ENCODE measurements at regions not wholly inside any gene's neighbourhood (a gene's known extent, or its start where the extent isn't known, plus 50 kb on each side); places are given as distances from the start of the nearest gene placed in this dataset.
"Not testable (repeated sequence)": the region's sequence is repeated elsewhere in the genome, so short reads cannot be mapped to it uniquely, and the experiment has no call there.

DNA sequence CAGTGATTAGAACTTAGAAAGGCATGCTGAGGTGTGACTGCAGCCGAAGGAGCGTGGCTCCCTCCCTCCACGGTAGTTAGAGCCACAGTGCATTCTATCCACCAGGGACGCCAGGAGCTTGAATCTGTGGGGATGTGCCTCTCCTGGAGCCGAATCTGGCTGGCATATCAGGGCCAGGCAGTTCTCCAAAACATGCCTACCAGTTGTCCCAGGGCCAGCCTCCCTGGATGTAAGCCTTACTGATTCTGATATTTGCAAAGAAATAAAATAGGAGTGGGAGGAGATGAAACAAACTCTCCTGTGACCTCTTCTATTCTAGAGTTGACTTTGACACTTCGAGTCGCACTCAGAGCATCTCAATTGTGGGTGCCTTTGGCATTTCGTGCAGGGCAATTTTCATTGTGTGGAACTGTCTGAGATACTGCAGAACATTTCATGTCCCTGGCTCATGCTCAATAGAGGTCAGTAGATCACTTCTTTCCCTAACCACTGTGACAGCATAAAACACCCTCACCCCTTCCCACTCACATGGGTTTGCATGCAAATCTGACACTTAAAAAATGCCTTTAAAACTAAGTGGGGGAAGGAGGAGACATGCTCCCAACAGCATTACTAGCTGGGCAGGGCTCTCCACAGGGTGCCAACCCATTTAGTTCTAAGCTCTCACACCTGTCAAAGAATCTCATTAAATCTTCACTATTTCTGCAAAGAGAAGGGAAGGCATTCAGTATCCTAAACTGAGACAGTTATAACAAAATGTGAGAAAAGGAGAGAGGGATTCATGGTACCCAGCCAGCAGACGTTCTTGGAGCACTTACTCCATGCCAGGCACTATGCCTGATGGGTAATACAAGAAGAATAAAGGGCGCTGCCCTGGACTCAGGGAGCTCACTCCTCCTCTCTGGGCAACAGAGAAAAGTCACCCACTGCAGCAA, 378.9 kb downstream of the PREX1 start:
- no peak for DNase-seq (ENCODE audit: extremely low read depth, low read depth, low spot score)

DNA sequence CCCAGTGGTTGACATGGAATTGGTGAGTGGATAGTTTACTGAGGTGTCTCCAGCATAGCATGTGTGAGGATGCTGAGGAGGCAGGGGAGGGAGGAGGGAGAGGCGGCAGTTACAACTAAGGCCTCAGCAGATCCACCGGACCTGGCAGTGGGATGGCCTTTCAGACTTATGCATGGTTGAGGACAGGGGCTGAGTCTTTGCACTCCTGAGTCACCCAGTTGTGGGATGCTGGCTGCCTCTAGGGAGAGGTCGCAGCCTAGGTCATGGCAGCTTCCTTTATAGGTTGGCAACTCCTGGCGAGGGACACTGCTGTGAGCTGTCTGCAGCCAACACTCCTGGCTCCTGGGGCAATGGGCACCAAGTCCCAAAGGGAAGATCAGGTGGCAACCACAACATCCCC, 380.3 kb downstream of the PREX1 start:
- no peak for DNase-seq (ENCODE audit: extremely low read depth, low read depth, low spot score)

DNA sequence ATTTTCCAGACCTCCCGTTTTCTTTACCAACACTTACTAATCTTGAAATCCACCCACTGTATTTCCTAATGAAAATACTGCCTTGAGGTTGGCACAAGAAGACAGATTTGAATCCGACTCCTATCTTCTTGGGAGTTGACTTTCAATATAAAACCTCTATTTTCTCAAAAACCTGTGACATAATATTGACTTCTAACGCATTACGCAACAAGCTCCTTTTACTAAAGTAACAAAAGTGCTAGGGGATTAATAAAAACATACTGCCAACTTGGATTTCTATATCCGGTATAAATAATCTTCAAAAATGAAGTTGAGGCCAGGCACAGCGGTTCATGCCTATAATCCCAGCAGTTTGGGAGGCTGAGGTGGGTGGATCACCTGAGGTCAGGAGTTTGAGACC, 382.0 kb downstream of the PREX1 start:
- no peak for DNase-seq (ENCODE audit: extremely low read depth, low read depth, low spot score)

DNA sequence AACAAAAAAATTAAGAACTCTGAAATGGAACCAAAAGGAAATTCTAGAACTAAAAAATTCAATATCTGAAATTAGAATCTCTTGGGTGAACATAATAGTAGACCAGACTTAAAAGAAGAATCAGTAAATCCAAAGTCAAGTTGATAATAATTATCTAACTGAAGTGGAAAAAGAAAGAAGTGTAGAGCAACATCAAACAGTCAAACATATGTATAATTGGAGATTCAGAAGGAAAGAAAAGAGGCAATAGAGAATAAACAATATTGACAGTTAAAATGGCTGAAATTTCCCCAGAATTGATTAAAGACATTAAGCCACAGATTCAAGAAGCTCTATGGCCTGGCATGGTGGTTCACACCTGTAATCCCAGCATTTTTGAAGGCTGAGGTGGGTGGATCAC, 383.6 kb downstream of the PREX1 start:
- no peak for DNase-seq (ENCODE audit: extremely low read depth, low read depth, low spot score)

- DNase-seq (ENCODE audit: extremely low read depth, low read depth, low spot score) = no peak
Observed at GRCh38 chr20:48440916-48441315, 386.9 kb downstream of the PREX1 start.

DNA sequence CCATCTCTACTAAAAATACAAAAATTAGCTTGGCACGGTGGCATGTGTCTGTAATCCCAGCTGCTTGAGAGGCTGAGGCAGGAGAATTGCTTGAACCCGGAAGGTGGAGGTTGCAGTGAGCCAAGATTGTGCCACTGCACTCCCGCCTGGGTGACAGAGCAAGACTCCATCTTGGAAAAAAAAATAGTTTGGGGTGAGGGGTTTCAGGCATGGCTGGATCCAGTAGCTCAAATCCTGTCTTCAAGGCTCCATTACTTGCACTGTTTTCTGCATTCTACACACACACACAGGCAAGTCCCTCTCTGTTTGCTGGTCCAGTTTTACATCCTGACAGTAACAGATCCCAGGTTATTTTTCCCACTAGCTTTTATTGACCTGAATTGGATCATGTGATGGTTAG, 387.5 kb downstream of the PREX1 start:
- DNase-seq (ENCODE audit: extremely low read depth, low read depth, low spot score) = not testable (repeated sequence)

- DNase-seq (ENCODE audit: extremely low read depth, low read depth, low spot score) = no peak
Observed at GRCh38 chr20:48437146-48437545, 390.7 kb downstream of the PREX1 start.

DNA sequence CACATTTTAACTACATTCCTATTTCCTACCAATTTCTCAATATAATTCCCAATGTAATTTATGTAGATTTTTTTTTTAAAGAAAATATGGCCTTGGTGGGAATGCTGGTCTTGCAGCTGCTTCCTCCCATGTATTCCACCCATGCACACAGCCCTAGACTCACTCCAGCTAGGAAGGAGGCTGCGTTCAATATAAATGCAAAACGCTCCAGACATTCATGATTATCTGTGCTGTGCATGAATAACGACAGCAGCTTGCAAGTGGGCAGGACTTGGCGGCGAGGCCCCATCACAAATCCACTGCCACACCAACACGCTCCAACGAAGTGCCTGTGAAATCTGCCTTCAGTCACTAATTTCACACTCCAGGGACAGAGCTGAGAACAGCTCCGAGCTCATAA, 391.2 kb downstream of the PREX1 start:
- DNase-seq (ENCODE audit: extremely low read depth, low read depth, low spot score) = not testable (repeated sequence)

GRCh38 chr20:48433178-48433577, 394.6 kb downstream of the PREX1 start:
- DNase-seq (ENCODE audit: extremely low read depth, low read depth, low spot score) = no peak

DNA sequence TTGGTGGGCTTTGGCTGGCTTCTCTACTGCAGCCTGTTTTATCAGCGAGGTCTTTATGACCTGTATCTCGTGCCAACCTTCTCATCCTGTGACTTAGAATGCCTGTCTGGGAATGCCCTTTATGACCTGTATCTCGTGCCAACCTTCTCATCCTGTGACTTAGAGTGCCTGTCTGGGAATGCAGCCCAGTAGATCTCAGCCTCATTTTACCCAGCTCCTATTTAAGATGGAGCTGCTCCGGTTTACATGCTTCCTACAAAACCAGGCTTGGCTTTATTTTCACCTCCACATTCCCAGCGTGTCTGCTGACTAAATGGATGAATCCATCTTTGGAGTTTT, 395.3 kb downstream of the PREX1 start:
- no peak for DNase-seq (ENCODE audit: extremely low read depth, low read depth, low spot score)

GRCh38 chr20:48431653-48432493, 395.9 kb downstream of the PREX1 start:
- DNase-seq (ENCODE audit: extremely low read depth, low read depth, low spot score) = no peak

DNA sequence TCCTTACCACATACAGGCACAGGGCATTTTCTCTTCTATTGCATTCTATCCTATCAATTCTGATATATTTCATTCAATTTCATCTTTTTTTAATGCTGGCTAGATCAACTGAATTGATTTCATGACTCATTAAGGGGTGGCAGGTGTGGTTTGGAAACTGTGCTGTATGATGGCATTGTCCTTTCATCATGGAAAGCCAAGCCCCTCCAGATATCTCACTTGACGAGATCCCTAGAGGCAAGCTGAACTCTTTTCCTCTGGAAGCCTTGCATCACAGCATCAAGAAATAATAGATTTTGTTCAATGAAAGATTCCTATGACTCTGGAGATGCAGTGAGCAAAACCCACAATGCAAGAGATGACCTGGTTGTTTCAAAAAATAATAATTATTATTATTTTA, 401.2 kb downstream of the PREX1 start:
- DNase-seq (ENCODE audit: extremely low read depth, low read depth, low spot score) = no peak

DNA sequence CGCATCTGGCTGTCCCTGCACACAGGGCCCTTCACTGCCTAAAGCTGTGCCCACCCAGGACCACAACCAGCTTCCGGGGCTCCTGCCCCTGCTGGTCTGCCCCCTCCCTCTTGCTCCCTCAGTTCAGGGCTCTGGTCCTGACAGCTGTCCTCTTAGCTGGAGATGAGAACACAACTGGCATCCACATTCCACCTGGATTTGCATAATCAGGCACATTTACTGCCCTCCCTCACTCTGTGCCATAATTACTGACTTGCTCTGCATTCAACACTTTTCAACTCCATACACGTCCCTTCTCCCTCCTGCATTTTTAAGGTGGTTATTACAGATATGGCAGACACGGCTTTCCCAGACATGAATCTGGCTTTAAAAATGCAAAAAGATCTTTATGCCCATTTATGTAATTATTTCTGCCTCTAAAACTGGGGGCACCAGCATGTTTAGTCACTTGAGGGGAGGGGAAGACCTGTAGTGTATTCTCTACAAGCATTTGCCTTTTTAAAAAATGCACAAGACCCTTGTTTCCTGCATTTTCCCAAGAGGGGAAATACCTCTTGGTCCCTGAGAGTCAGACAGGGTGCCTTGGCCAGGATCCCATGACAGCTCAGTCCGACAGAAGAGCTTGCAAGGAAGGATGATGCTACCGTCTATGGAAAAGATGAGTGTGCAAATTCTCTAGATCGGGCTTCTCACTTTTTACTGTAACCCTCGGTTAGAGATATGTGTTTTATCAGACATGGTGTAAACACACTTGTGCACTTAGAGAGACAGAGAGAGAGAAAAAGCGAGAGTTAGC, 401.8 kb downstream of the PREX1 start:
- DNase-seq (ENCODE audit: extremely low read depth, low read depth, low spot score) = no peak

GRCh38 chr20:48425321-48425720, 402.5 kb downstream of the PREX1 start:
- no peak for DNase-seq (ENCODE audit: extremely low read depth, low read depth, low spot score)

GRCh38 chr20:48422242-48422960, 405.4 kb downstream of the PREX1 start:
- no peak for DNase-seq (ENCODE audit: extremely low read depth, low read depth, low spot score)

DNA sequence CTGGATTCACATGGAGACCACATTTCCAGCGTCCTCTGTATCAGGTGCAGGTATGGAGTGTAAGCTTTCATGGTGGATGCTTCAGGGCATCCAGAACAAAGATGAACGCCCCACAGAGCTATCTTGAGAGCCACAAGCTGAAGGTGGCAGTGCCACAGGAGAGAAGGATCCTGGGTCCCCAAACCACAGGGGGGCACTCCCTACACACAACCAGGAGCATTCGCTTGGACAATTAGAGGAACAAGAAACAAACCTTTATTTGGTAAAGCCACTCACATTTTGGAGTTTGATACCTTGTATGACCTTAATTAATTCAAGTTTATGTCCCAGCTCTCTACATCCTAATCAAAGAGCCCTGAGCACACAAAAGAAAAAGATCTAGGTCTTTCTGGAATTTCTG, 406.3 kb downstream of the PREX1 start:
- DNase-seq (ENCODE audit: extremely low read depth, low read depth, low spot score) = no peak

DNA sequence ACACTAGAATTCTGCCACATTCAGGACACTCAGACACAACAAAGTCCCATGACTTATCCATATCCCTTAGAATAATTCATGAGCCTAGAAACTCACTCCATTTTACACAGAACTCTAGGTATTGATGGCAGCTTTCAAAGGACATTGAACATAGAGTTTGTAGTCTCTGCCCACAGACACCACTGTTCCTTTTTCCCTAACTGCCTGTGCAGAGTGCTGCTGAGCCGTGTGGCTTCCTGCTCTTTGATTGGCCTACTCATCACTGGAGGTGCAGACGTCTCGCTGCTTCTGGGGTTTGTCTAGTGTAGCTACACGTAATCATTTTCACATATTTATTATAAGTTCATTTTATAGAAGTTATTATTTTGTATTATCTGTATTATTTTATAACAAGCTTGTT, 407.6 kb downstream of the PREX1 start:
- DNase-seq (ENCODE audit: extremely low read depth, low read depth, low spot score) = no peak

DNA sequence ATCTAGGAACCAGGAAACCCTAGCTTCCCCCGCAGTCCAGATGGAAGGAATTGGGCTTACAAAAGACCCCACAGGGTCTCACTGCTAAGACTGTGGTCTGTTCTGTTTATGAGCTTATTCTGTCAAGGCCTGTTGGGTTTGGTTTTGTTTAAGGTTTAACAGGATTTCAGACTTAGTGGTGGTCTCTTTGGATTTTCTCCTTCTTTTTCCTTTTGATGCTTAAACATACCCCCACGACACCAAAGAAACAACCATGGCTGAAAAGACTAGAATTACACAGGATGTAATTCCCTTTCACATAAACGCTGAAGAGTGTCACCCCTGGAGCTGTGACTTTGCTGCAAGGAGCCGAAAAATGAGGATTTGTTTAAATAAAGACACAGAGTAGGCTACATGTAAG, 408.6 kb downstream of the PREX1 start:
- DNase-seq (ENCODE audit: extremely low read depth, low read depth, low spot score) = no peak

GRCh38 chr20:48416002-48416401, 411.8 kb downstream of the PREX1 start:
- no peak for DNase-seq (ENCODE audit: extremely low read depth, low read depth, low spot score)

DNA sequence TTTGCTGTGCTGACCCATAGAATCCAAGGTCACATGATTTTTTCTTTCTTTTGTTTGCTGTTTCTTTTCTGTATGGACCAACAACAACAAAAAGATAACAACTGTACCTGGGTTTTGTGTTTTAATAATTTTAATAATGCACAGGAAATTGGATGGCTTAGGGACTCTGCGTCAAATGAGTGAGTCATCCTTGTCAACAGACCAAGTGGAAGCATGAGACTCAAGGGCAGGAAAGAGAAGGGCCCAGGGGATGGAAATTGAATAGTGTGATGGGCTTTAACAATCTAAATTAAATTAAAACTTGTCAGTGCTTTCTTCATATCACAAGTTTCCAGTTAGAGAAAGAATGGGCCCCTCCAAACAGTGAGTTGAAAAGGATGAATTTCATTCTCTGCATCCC, 413.0 kb downstream of the PREX1 start:
- DNase-seq (ENCODE audit: extremely low read depth, low read depth, low spot score) = no peak

Data from glomerular endothelial cell (primary cell).